LNCAP (cell line): ENCODE measurements at regions not wholly inside any gene's neighbourhood (a gene's known extent, or its start where the extent isn't known, plus 50 kb on each side); places are given as distances from the start of the nearest gene placed in this dataset.

ENCODE experiments used
- CTCF ChIP-seq: fragments of 450-650 bp; IDR thresholded peaks from 2 replicates; pipeline ENCODE4 v1.5.1; 2017; ENCODE audit warnings: mild to moderate bottlenecking

- TF ChIP-seq CTCF: peak; percentile 26; the same call in 1 of the 2 replicates
Observed at GRCh38 chr4:25531272-25531671, 124.4 kb upstream of the SLC34A2 start.

- TF ChIP-seq CTCF: no peak
Observed at GRCh38 chr4:25532591-25532990, 123.1 kb upstream of the SLC34A2 start.

- TF ChIP-seq CTCF: no peak
Observed at GRCh38 chr4:25533256-25533655, 122.4 kb upstream of the SLC34A2 start.

GRCh38 chr4:25535278-25535677 is 120.4 kb upstream of the SLC34A2 start:
- TF ChIP-seq CTCF: no peak

GRCh38 chr4:25535701-25536473 is 119.8 kb upstream of the SLC34A2 start:
- no peak for TF ChIP-seq CTCF

- no peak for TF ChIP-seq CTCF
Observed at GRCh38 chr4:25536564-25537320, 118.9 kb upstream of the SLC34A2 start.

- no peak for TF ChIP-seq CTCF
Observed at GRCh38 chr4:25538430-25538829, 117.2 kb upstream of the SLC34A2 start.
